GM12891 (cell line): ENCODE measurements at regions not wholly inside any gene's neighbourhood (a gene's known extent, or its start where the extent isn't known, plus 50 kb on each side); places are given as distances from the start of the nearest gene placed in this dataset.

Source experiments
- DNase-seq: peaks from one replicate; pipeline ENCODE4 v3.0.0; 2011; ENCODE audit warnings: low spot score; ENCODE audit not compliant: insufficient read length
- FAIRE-seq: peaks from 2 replicates; lab custom pipeline; 2011; peaks lifted over from hg19 to GRCh38; lab: Jason Lieb, UNC
- PAX5 ChIP-seq: IDR thresholded peaks from 2 replicates; pipeline ENCODE4 v1.6.1; 2011; ENCODE audit warnings: low read length, moderate library complexity, mild to moderate bottlenecking; ENCODE audit not compliant: insufficient read depth, severe bottlenecking
- POLR2A ChIP-seq: IDR thresholded peaks from 2 replicates; pipeline ENCODE4 v1.6.1; 2011; ENCODE audit warnings: low read depth, low read length, control low read depth
- POLR2AphosphoS5 ChIP-seq: IDR thresholded peaks from 2 replicates; pipeline ENCODE4 v1.6.1; 2011; ENCODE audit warnings: low read depth, low read length, control low read depth
- POU2F2 ChIP-seq: IDR thresholded peaks from 2 replicates; pipeline ENCODE4 v1.6.1; 2011; ENCODE audit warnings: low read depth, mild to moderate bottlenecking, control low read depth, low read length, moderate library complexity
- SPI1 ChIP-seq: IDR thresholded peaks from 2 replicates; pipeline ENCODE4 v1.6.1; 2011; ENCODE audit warnings: low read depth, low read length, control low read depth
- TAF1 ChIP-seq: IDR thresholded peaks from 2 replicates; pipeline ENCODE4 v1.6.1; 2011; ENCODE audit warnings: low read depth, low read length, control low read depth

DNA sequence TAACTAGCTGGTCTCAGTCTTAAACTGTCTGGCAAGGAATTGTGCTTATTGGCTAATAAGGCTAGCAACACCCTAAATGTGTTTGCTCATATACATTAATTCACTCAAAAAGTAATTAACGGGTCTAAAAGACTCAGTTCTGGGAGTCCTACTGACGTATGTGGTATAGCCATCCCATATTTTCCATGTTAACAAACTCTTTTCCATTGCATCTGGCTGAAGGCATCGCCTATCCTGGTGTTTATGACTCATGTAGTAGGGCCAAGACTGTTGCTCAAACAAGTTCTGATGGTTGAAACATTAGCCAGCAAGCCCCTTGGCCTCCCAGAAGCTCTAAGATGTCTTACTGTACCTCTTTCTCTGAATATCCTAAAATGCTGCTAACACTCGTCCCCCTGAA lies 98.5 kb downstream of the PHLDA1 start:
- no peak for TF ChIP-seq POLR2AphosphoS5
- no peak for TF ChIP-seq TAF1
- TF ChIP-seq PAX5: no peak
- no peak for TF ChIP-seq POLR2A
- TF ChIP-seq POU2F2: no peak
- FAIRE-seq (no peak), DNase-seq (no peak)

- no peak for FAIRE-seq
- no peak for TF ChIP-seq SPI1
- TF ChIP-seq POLR2A: no peak
- TF ChIP-seq TAF1: no peak
- no peak for TF ChIP-seq PAX5
- TF ChIP-seq POU2F2: no peak
- no peak for TF ChIP-seq POLR2AphosphoS5
- no peak for DNase-seq
Measured at GRCh38 chr12:75932241-75932640, 99.3 kb downstream of the PHLDA1 start.

- TF ChIP-seq PAX5: no peak
- TF ChIP-seq POU2F2: no peak
- no peak for TF ChIP-seq SPI1
- no peak for TF ChIP-seq TAF1
- no peak for TF ChIP-seq POLR2AphosphoS5
- TF ChIP-seq POLR2A: no peak
- DNase-seq (no peak), FAIRE-seq (no peak)
Measured at GRCh38 chr12:75923964-75924666, 107.5 kb downstream of the PHLDA1 start.

GRCh38 chr12:75922944-75923642 lies 108.5 kb downstream of the PHLDA1 start:
- FAIRE-seq (no peak), DNase-seq (no peak)
- TF ChIP-seq TAF1 (no peak), POLR2AphosphoS5 (no peak), SPI1 (no peak), PAX5 (no peak), POLR2A (no peak), POU2F2 (no peak)

DNA sequence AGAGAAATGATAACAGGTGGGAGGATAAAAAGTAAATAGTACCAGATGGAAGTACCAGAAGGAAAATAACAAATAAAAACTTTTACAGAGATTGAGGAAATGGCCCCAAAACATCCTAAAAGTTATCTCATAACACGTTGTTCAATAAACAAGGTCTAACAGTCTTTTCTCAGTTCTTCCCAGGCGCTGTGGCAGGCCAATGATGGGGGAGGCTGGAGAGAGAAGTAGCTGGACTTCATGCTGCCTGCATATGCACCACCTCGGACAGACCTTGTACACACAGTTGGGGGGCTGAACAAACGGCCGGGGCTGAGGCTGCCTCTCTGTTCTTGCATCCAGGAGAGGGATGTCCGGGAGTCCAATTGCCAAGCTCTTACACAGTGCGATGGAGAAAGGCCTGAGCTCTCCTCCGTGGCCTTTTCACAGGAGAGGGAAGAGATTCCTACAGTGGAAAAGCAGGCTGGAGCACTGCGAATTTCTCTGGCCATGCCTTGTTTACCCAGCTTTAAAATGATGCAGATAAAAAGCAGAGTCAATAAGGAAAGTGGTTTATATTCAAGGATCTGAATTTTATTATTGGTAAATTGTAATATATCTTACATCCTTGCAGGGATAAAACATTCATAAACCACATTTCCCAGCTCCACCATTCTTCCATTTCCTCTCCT lies 109.8 kb downstream of the PHLDA1 start:
- FAIRE-seq: no peak
- no peak for DNase-seq
- TF ChIP-seq PAX5 (no peak), POLR2A (no peak), POU2F2 (no peak), POLR2AphosphoS5 (no peak), TAF1 (no peak), SPI1 (no peak)

GRCh38 chr12:75917715-75918114 lies 113.9 kb downstream of the PHLDA1 start:
- FAIRE-seq: no peak
- no peak for DNase-seq
- TF ChIP-seq POU2F2 (no peak), TAF1 (no peak), POLR2A (no peak), PAX5 (no peak), SPI1 (no peak), POLR2AphosphoS5 (no peak)

- no peak for FAIRE-seq
- DNase-seq: no peak
- TF ChIP-seq SPI1 (peak; percentile 97), PAX5 (peak; percentile 38), POU2F2 (no peak)
Measured at GRCh38 chr12:75917083-75917482, 114.5 kb downstream of the PHLDA1 start.

DNA sequence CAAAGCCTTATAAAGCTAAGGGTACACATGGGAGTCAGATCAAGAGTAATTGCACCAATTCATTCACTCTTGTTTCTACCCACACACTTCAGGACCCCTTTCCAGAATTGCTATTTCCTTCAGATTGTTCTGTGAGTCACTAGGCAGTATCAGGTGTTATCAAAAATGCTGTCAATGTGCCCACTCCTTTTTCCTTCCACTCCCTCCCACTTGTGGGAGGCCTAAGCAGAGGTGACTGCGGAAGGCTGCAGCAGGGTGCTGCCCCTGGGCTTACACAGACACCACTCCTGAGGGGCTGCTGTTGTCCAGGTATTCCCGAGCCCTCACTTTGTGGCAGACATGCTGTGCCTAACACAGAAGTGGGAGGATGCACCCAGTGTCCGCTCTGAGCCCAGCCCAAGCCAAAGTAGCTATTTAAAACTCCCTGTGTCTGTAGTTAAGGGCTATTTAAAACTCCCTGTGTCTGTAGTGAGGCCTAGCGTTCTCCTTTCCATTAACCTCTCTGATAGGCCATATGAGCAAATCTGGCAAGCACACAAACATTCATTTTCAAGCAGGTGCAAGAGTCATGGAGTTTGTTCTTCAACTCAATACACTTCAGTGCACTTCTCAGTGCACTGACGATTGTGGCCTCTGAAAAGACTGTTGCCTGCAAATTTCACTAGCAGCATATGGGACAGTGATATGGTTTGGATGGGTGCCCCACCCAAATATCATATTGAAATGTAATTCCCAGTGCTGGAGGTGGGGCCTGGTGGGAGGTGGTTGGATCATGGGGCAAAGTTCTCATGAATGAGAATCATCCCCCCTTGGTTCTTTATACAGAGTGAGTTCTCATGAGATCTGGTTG lies 117.8 kb downstream of the PHLDA1 start:
- TF ChIP-seq SPI1 (no peak), POLR2A (no peak), PAX5 (no peak)
- FAIRE-seq (no peak), DNase-seq (no peak)
